ENCODE measurements at regions not wholly inside any gene's neighbourhood (a gene's known extent, or its start where the extent isn't known, plus 50 kb on each side); places are given as distances from the start of the nearest gene placed in this dataset.
"Not testable (repeated sequence)": the region's sequence is repeated elsewhere in the genome, so short reads cannot be mapped to it uniquely, and the experiment has no call there.

DNA sequence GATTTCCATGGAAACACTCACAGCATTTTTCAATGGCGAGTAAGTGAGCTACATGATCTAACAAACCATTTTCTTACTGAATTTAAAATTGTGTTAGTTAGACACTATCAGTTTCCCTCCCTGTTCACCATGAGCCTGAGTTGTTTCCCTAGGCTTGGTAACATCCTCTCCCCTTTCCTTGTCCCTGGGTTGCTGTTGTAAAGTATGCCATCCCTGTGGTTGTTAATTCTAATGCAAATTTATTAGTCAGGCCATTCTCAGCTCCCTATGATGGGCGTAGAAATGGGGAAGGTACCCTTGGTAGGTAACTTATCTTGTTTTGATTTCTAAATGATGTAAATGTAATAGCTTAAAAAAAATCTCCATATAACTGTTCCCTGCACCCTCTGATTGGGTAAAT lies 143.0 kb downstream of the SPATA31A6 start:
- not testable (repeated sequence) for DNase-seq

DNA sequence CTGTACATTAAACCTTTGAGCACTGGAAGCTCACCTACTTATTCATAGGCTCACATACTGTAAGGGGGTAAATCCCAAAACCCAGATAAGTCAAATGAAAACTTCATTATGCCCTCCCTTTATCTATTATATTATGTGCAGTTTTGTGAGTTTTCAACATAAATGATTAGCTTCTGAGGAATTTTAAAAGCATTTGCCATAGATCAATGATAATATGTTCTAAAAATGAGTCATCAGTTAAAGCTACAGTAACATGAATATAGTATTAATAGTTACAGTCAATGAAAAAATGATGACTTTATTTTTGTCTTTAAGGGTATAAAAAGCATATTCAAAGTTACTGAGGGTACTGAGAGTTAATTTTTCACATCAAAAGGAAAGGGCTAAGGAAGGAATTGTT lies 151.9 kb downstream of the SPATA31A6 start:
- DNase-seq, result not testable (repeated sequence)

DNA sequence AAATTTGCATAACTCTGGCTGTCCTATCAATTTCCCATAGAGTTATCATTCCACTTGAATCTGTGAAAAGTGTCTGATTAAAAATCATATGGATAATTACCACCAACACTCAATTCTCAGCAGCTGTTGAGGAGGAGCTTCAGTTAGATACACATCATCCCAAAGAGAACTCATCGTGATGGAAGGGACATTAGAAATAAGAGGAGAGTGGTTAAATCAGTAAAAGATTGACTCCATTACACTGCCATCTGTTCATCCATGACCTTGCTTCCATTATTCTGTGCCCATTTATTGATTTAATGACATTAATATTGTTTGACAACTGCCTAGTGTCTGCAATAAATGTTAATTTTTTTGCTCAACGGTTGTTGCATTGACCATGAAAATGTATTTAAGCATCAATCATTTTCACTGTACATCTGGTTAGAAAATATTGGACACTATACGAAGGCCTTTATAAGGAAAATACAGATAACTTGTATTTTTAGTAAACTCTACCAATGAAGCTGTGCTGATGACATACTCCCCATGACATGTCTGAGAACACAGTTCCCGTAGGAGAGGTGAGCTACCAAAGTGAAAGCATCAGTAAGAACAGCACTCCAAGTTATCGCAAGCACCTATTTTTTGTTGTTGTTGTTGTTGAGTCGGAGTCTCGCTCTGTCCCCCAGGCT lies 152.7 kb downstream of the SPATA31A6 start:
- DNase-seq, result not testable (repeated sequence)

DNA sequence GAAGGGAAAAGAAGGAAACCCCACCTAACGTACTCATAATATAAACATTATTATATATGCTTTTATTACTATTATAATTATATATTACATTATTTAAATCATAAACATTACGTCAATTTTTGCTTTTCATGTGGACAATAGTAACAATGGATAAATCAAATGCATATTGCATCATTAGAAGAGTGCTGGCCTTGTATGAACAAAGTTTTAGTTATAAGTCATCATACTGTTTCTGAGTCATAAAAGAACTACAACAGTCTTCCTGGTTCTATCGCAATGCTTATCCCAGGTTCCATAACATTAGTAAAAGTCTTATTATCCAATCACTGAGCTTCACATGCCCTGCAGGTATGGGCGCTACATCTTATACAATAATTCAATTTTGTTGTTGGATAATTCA lies 154.8 kb downstream of the SPATA31A6 start:
- not testable (repeated sequence) for DNase-seq

DNA sequence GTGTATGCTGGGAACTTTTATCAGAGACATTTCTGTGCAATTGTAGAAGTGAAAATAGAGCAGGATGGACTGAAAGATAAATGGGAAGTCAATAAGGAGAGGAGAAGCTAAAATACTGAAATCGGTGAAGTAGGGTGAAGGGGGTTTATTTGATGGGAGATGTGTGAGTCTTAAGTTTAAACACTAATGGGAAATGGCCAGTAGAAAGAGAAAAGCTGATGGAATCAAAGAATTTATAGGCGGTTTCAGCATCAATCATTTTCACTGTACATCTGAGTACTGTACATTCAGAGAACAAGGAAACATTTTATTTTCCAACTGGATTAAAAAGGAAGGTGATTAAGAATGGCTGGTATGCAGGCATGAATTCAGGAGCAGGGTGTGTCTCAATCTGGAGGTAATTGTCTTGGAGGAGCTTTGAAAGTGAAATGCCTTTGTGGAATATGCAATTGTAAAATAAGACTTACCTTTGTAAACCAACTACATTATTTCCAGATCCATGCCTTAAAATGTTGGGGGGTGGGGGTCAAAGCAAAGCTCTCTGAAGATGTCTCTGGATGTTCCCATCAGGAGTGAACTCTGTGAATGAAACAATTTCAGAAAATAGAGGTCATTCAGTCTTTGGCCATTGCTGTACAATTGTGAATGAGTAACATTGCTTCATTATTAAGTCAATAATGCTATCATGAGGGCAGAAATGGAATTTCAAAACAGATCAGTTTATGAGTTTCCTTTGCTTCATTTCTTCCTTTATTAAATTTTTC lies 156.4 kb downstream of the SPATA31A6 start:
- not testable (repeated sequence) for DNase-seq

DNA sequence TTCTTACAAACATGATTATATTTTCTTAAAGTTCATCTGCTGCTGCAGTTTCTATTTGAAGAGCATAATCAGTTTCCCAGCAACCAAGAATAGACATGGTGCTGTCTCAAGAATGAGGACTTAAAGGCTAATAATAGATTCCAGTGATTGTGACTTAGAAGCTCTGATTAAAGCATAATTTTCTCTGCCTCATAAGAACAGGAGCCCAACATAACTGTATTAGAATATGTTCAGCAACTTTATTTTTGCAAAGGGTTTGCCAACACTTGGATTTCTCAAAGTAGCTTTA lies 156.9 kb downstream of the SPATA31A6 start:
- not testable (repeated sequence) for DNase-seq

DNA sequence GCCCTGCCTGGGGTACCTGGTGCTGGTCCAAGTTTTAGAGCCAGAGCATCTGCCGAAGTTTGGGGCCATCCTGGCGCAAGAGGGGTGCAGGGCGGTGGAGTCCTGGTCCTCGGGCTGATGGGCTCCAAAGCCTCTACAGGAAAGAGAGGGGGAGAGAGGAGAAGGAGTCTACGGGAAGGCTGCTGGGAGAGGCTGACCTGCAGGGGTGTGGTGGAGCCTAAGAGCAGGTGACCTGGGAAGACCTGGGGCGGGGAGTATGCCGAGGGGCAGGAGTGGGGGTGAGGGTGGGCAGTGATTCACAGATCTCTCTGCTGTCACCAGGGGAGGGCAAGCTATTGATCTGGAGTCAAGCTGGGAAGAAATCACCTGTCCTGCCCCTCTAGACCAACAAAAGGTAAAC lies 158.4 kb downstream of the SPATA31A6 start:
- not testable (repeated sequence) for DNase-seq

DNA sequence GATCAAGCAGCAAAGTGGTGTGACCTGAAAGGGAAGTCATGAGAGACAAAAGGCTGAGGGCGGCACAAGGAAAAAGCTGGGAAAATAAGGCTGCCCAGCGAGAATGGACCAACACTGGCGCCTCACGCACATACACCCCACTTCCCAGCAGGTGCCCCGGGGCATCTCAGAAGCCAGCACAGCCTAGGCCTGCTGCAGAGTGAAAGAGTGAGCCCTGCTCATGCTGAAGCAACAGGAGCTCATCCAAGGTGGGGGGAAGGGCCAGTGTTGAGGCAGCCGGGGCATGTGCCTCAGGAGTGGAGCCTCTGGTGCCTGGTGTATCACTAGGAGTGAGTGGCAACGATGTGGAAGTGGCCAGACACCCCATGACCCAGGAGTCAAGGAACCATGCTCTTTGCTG lies 158.8 kb downstream of the SPATA31A6 start:
- DNase-seq, result not testable (repeated sequence)

DNA sequence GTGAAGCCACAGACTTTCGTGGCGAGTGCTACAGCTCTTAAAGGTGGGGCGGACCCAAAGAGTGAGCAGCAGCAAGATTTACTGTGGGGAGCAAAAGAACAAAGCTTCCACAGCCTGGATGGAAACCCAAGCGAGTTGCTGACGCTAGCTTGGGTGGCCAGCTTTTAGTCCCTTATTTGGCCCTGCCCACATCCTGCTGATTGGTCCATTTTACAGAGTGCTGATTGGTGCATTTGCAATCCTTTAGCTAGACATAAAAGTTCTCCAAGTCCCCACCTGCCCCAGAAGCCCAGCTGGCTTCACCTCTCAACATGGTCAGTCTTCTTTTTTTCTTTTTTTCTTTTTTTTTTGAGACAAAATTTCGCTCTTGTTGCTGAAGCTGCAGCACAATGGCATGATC lies 161.0 kb downstream of the SPATA31A6 start:
- DNase-seq, result not testable (repeated sequence)

DNA sequence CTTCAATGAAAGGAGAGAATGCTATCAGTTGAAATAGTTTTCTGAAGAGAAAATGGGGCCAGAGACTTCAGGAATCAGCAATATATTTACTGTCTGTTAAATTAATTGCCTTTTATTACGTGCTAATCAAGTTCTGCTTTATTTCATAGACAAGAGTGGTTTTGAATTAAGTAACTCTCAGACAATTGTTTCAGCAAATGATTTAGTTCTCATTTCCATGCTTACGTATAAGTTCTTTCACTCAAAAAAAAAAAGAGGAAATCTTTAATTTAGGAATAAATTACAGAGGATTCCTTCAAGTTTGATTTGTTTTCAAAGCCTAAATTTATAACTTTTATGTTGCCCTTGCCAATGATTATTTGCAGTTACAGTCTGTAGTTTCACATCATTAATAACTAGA lies 163.5 kb downstream of the SPATA31A6 start:
- not testable (repeated sequence) for DNase-seq

DNA sequence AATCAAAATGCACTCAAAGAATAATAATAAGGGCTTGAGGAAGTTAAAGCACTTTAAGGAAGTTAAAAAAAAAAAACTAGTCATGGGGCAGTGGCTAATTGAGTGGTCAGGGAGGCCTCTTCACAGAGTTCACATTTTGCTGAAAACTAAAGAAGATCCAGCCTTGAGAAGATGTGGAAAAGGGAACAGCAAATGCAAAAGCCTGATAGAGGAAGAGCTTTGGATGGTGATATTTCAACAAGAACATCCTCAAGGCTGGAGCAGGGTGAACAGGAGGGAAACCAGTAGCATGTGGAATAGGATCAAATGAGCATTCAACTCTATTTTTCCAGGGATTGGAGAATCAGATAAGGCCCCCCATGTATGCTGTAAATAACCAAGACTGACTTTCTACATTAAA lies 165.7 kb downstream of the SPATA31A6 start:
- DNase-seq, result not testable (repeated sequence)

DNA sequence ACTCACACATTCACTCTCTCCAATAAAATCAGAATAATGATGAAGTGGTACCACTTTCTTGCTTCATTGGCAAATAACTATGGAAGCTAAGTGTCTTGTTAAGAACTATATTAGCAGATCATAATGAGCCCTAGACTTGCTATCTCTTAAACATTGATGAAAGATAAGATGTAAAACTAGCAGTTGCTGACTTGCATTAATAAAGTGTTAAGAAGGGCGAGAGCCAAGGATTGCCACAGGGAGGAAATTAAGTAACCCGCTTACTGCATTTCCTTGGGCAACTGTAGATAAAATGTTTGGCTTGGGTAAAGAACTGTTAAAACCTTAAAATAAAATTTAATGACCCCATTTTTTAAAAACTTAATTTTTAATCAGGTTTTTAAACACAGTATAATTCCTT lies 167.0 kb downstream of the SPATA31A6 start:
- not testable (repeated sequence) for DNase-seq

DNA sequence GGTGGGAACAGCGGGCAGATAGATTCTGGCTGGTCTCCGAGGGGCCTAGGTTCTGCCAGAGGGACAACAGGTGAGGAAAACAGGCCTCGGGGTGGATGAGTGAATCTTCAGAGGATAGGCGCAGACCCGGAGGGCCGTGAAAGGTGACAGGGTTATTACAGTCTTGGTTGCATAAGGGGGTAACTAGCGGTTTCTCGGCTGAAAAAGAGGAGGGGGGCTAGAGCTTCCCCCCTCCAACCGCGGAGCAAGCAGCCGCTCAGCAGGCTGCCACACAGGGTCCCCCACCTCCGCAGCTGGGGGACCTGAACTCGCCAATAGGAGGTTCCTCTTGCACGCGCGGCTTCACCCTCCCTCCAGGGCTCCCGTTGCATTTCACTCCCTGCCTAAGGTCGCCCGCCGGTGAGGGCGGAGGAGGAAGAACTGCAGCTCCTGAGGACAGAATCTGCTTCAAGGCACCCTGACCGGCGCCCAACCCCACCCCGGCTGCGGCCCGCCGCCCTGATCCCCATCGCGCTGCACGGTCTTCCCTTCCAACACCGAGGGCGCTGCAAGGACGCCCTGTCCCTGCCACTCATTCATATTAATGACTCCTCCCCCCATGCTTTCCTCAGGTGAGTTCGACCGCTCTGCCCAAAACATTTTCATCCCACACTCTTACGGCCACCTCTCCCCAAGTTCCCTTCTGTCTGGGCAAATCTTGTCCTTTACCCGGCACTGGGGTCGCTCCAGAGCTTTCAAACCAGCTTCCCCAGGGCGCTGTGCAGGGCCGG lies 174.3 kb downstream of the SPATA31A6 start:
- DNase-seq, result not testable (repeated sequence)

DNA sequence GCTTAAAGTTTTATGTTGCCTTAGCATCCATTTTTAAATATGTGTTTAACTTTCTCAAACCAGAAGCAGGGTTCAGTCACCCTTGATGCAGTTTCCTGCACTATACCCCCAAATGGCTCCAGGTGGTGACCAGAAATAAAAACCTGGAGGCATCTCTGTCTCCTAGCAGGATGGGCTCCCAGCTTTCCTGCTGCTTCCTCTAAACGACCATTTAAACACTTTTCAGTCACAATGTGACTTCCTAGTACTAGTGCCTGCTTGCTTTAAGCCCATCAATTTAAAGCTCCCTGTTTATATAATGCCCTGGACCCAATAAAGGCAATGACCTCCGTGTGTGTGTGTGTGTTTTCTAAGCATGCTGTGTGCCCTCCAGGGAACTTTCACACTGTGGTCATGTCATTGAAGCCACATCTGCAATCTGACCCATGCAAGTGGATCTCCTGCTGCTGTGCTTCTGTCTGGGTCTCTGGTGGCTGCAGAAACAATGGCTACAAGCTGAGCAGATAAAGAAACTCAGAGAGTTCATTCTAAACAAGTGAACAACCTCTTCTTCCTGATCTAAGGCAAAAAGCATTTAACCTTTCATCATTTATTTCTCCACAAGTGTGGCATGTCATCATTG lies 175.3 kb downstream of the SPATA31A6 start:
- DNase-seq, result not testable (repeated sequence)

DNA sequence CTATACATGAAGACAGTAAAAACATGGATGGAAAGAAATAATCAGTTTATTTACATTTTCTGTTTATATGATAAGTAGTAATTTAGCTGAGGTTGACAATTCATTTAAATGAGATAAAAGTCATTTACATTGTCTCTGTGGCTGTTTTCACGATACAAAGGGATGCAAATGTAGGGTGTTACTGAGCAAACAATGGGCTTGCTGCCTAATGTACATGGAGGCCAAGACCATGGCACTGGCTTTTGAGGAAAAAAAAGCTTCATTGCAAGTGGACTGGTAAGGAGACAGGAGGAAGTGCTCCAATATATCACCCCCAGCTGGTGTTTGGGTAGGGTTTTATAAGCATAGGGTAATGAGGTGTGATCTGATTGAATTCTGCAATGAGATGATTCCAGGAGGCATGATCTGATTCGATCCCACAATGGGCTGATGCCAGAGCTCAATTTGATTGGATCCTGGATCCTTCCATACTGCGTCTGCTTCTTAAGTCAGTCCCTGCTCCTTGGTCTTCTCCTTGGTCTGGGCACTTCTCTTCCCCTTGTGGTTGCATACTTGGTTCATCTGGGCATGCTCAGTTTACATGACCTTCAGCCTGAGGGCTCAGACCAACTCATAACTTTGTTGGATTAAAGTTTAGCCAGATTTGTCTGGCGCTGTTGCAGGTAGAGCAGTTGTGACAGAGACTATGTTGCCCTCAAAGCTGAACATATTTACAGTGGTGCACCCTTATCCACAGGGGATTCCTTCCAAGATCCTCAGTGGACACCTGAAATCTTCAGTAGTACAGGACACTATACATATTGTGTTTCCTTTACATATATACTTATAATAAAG lies 181.2 kb downstream of the SPATA31A6 start:
- not testable (repeated sequence) for DNase-seq

DNA sequence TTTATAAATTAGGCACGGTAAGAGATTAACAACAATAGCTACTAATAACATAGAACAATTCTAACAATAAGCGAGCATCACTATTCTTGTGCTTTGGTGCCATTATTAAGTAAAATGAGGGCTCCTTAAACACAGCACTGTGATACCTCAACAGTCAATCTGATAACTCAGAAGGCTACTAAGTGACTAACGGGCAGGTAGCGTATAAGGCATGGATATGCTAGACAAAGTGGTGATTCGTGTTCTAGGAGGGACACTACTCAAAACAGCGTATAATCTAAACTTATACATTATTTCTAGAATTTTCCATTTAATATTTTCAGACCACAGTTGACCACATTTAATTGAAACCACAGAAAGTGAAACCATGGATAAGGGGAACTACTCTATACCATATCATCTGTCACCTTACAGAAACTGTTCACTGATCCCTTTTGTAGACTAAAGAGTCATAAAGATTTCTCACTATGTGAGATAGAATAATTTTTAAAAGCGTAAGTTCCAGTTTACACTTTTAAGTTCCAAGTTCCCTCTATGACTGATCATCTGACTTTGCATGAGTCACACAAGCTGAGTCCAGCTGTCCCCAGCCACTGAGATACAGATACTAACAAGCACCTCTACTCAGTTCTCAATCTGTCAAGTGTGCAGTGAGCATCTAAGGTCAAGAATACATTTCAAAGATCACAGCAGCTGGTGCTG lies 181.9 kb downstream of the SPATA31A6 start:
- DNase-seq, result not testable (repeated sequence)

DNA sequence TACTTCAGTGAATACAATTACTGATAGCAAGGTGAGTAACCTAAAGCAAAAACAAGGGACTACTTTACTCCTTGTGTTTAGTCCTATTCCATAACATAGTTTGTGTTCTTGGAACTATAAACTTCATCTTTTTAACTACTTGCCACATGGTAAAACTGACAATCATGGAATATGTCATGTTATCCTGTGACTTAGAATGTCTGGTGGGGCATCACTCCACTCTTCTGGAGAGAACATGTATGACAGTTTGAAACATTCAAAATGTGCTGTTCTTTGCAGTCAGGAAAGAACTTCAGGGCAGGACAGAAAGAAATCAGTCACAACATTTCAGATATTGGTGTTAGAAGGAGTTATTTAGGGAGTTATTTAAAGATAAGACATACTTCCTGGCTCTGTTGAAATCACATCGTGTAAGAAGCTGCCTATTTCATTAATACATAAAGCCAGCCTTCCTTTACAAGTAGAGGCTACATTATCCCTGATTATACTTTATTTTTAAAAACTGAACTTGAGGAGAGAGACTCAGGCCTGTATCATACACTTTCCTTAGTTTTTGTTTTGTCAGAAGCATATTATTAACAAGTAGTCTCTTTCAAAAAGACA lies 184.9 kb downstream of the SPATA31A6 start:
- DNase-seq, result not testable (repeated sequence)

DNA sequence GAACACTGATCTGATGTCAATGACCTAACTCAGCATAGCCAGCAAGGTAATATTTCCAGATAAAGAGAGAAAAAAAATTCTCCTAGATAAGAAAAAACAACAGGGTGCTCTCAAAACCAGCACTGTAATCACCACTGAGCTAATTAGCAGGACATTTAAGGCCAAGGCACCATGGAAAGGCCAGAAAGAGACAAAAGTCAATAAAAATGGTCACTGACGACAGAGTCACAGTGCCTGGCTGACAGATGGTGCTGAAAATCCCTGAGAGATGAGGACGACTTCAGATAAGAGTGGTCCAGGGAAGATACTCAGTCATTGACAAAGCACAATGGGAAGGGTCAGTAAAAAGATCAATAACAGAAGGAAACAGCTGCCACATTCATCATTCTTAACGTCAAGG lies 186.7 kb downstream of the SPATA31A6 start:
- DNase-seq, result not testable (repeated sequence)

DNA sequence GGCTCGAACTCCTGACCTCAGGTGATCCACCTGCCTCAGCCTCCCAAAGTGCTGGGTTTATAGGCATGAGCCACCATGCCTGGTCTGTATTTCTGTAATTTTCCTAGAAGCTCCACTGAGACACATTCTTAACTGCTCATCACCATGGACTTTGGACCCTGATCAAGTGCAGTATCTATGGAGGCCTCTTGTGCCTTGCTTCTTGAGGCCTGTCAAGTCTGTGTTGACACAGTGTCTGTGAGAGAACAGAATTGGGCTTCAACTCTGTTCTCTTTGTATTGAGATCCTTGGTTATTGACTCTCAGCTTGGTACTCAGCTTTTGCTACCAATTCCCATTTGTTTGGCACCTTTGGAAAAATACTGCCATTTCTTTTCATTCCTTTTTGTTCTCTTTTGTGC lies 188.0 kb downstream of the SPATA31A6 start:
- DNase-seq, result not testable (repeated sequence)

DNA sequence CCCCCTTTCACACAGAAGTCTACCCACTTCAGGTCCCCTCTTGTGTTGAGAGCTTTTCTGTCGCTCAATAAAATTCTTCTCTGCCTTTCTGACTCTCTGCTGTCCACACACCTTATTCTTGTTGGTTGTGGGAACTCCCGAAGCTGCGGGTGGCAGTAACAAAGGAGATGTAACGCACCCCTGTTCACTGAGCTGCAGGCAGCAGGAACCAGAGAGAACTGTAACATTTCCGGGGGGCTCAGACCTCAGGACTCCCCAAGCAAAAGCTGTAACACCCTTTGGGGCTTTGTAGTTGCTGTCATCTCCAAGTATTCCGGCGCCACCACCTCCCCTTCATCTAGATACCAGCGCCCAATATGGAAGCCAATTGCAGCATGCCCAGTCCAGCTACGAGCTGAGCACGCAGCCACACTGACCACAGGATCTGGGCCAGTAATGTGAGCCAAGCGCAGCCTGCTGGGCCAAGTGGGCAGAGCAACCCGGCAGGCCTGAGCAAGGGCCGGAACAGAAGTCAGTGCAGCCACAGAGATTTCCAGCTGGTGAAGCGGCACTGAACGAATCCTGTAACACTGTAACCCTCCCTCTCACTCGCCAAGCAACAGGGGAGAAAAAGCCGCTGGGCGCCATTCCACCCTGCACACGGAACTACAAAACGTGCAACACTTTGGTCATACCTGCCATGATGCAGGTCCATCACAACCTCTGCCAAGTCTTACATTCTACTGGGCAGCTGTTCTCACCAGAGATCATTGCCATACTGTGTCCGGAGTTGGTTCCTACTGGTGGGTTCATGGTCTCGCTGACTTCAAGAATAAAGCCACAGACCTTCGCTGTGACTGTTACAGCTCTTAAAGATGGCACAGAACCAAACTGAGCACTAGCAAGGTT lies 194.3 kb downstream of the SPATA31A6 start:
- DNase-seq, result not testable (repeated sequence)

Measured in NCI-H1105 treated with DMSO at 0.1 percent for 48 hours (cell line).